Heart left ventricle (tissue), 13 donors: ENCODE measurements at regions not wholly inside any gene's neighbourhood (a gene's known extent, or its start where the extent isn't known, plus 50 kb on each side); places are given as distances from the start of the nearest gene placed in this dataset.
"Not testable (repeated sequence)": the region's sequence is repeated elsewhere in the genome, so short reads cannot be mapped to it uniquely, and the experiment has no call there.

ENCODE experiments used
- POLR2A ChIP-seq, 2 donors: fragments of 450-650 bp; IDR thresholded peaks; one replicate each; pipeline ENCODE4 v1.6.1; 2017; ENCODE audit warnings: antibody characterized with exemption in 2 of 2, mild to moderate bottlenecking in 2 of 2, moderate library complexity in 2 of 2
- TF ChIP-seq, protein P1 (sequence below), 12 donors: fragments of 200-600 bp; sonication (generic) in 4 of 12; IDR thresholded peaks; one replicate each; pipeline versions ENCODE4 v1.5.0 to v1.8.0; 2018 to 2022; ENCODE audit warnings: antibody characterized with exemption in 12 of 12, mild to moderate bottlenecking in 5 of 12
- donor health status: ischemic (EF 13 %, LVEDD 7.1; RV severe dilation, severe dysfunction).
- donor health status: DM: no; HTN: yes; CAD: no.
- donor health status: DM: no; HTN: no; CAD: no.
- donor health status: ischemic (EF 25% LVEDD 6.9; RV normal size, moderate dysfunction).
- donor health status: ischemic (EF 25% LVEDD 5.7; RV mildly dilated, moderate dysfunction).
- donor health status: ischemic (EF 35%, LVEDD 5.7; RV mildly dilated, moderate dysfunction).
- donor health status: nonischemic (EF 11% LVEDD 7.7; RV severe dilation, severe dysfunction).
- donor health status: DM: yes; HTN: yes; CAD: no.
- donor health status: PGD.
- donor health status: ischemic (EF 29% LVEDD 5.4; RV normal size, mild dysfunction).
- donor health status: nonischemic (EF 23%, LVEDD 6.1; RV moderate dilation, normal function).

DNA sequence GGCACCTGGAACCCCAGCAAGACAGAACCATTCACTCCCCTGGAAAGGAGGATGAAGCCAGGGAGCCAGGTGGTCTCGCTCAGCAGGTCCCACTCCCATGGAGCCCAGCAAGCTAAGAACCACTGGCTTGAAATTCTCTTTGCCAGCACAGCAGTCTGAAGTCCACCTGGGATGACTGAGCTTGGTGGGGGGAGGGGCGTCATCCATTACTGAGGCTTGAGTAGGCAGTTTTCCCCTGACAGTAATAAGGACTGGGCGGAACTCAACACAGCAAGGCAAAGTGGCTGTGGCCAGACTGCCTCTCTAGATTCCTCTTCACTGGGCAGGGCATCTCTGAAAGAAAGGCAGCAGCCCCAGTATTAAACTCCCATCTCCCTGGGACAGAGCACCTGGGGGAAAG is 140.2 kb upstream of the ADGRB3 start:
- TF ChIP-seq, protein P1, sequence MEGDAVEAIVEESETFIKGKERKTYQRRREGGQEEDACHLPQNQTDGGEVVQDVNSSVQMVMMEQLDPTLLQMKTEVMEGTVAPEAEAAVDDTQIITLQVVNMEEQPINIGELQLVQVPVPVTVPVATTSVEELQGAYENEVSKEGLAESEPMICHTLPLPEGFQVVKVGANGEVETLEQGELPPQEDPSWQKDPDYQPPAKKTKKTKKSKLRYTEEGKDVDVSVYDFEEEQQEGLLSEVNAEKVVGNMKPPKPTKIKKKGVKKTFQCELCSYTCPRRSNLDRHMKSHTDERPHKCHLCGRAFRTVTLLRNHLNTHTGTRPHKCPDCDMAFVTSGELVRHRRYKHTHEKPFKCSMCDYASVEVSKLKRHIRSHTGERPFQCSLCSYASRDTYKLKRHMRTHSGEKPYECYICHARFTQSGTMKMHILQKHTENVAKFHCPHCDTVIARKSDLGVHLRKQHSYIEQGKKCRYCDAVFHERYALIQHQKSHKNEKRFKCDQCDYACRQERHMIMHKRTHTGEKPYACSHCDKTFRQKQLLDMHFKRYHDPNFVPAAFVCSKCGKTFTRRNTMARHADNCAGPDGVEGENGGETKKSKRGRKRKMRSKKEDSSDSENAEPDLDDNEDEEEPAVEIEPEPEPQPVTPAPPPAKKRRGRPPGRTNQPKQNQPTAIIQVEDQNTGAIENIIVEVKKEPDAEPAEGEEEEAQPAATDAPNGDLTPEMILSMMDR (IDR thresholded peaks at IDR 0.05), result not testable (repeated sequence)
- not testable (repeated sequence) for TF ChIP-seq POLR2A (IDR thresholded peaks at IDR 0.05)
